ENCODE measurements at regions not wholly inside any gene's neighbourhood (a gene's known extent, or its start where the extent isn't known, plus 50 kb on each side); places are given as distances from the start of the nearest gene placed in this dataset.
"Not testable (repeated sequence)": the region's sequence is repeated elsewhere in the genome, so short reads cannot be mapped to it uniquely, and the experiment has no call there.

- H3K36me3 ChIP-seq: no peaks in the 10 kb centered on the region
- H3K27me3 ChIP-seq: no peaks in the 10 kb centered on the region
- peaks cover 0 to 5% (median 0%) of the 10 kb centered on the region in 3 donors for H3K4me1 ChIP-seq
- no peak for ATAC-seq
- no peak overlapping the region for H3K4me3 ChIP-seq
- no peak for TF ChIP-seq CTCF (IDR thresholded peaks at IDR 0.05)
- no peak for TF ChIP-seq EP300 (IDR thresholded peaks at IDR 0.05)
- TF ChIP-seq POLR2AphosphoS5 (IDR thresholded peaks at IDR 0.05): no peak
- TF ChIP-seq POLR2A (IDR thresholded peaks at IDR 0.05): no peak
- no peaks in the 10 kb centered on the region for H3K9me3 ChIP-seq
- WGBS, 2 donors (ENCODE audit: low coverage in 1 of 2): 88 to 100% methylated on average over 3 to 9 of the region's 15 CpGs
- no peak overlapping the region for H3K27ac ChIP-seq
These were observed 63.3 kb downstream of the TMEM235 start for GRCh38 chr17:78294776-78295175.

GRCh38 chr17:78294356-78294755 is 62.9 kb downstream of the TMEM235 start:
- Histone ChIP-seq H3K9me3 (no peaks in the 10 kb centered on the region), H3K36me3 (no peaks in the 10 kb centered on the region), H3K27ac (no peak overlapping the region), H3K4me3 (no peak overlapping the region), H3K4me1 (peaks cover 0 to 9% (median 0%) of the 10 kb centered on the region in 3 donors), H3K27me3 (no peaks in the 10 kb centered on the region)
- ATAC-seq: no peak
- WGBS, 2 donors (ENCODE audit: low coverage in 1 of 2): 81% methylated on average over 3 of the region's 9 CpGs; no CpG with 5 or more reads in 1 of the 2 donors
- no peak for TF ChIP-seq POLR2AphosphoS5 (IDR thresholded peaks at IDR 0.05)
- TF ChIP-seq CTCF (IDR thresholded peaks at IDR 0.05): no peak
- TF ChIP-seq EP300 (IDR thresholded peaks at IDR 0.05): no peak
- TF ChIP-seq POLR2A (IDR thresholded peaks at IDR 0.05): no peak

DNA sequence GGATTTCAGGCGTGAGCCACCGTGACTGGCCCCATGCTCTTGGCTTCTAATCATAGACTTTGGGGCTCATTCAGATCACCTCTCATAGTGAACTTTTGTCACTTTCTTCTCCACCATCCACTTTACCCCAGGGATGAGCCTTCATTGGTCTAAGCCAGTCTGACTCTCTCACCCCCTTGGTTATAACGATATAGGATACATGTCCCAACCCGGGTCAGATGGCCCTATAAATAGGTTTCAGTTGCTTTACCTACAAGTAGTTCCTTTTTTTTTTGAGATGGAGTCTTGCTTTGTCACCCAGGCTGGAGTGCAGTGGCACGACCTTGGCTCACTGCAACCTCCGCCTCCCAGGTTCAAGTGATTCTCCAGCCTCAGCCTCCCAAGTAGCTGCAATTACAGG is 61.7 kb downstream of the TMEM235 start:
- not testable (repeated sequence) for H3K9me3 ChIP-seq, H3K27ac ChIP-seq, H3K27me3 ChIP-seq, H3K4me1 ChIP-seq, H3K36me3 ChIP-seq, ATAC-seq, H3K4me3 ChIP-seq
- WGBS, 2 donors (ENCODE audit: low coverage in 1 of 2): 77 to 84% methylated on average over 4 to 6 of the region's 6 CpGs

DNA sequence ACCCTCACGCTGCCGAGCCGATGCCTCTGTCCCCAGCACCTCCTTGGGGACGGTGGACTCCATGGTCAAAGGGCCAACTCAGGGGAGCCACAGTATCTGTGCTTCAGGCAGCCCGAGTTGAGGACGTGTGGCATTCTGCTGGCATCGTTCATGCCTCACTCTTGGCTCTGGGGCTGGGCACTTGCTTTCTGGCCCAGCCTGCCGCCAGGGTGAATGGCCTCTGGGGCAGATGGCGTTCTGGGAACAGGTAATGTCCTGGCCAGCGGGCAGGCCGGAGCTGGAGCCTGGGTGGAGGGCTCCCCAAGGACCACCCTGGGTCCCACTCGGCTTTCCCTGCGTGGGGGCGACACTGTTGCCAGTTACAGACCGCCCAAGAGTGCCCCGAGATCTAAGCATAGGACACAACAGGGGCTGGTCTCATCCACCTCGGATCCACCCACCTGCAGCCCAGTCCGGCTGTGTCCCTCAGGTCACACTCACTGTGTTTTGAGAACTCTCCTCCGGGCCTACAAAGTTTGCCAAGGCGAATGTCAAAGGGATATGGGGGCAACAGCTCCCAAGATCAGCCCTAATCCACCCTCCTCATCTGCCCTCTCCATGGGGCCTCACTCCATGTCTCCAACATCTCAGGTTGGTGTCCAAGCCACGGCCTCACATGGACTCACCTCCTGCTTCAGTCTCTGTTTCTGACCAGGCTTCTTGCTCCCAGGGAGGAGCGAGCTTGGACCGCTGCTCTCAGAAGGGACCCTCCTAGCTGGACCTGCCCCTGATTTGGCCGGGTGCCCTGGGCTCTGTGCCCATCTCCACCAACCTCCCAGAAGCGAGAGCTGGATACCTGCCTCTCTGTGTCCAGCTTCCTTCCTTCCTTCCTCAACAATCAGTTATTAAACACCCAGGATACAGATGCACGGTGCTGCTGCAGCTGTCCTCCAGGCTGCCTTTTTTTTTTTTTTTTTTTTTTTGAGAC is 60.8 kb downstream of the TMEM235 start:
- Histone ChIP-seq H3K27me3 (no peaks in the 10 kb centered on the region), H3K27ac (no peak overlapping the region), H3K9me3 (no peaks in the 10 kb centered on the region), H3K36me3 (no peaks in the 10 kb centered on the region), H3K4me3 (no peak overlapping the region), H3K4me1 (peaks cover 0 to 9% (median 0%) of the 10 kb centered on the region in 3 donors)
- WGBS, 2 donors (ENCODE audit: low coverage in 1 of 2): 37 to 77% methylated on average over 3 to 7 of the region's 26 CpGs
- TF ChIP-seq POLR2A (IDR thresholded peaks at IDR 0.05) (no peak), CTCF (IDR thresholded peaks at IDR 0.05) (no peak), EP300 (IDR thresholded peaks at IDR 0.05) (no peak), POLR2AphosphoS5 (IDR thresholded peaks at IDR 0.05) (no peak)
- no peak for ATAC-seq

DNA sequence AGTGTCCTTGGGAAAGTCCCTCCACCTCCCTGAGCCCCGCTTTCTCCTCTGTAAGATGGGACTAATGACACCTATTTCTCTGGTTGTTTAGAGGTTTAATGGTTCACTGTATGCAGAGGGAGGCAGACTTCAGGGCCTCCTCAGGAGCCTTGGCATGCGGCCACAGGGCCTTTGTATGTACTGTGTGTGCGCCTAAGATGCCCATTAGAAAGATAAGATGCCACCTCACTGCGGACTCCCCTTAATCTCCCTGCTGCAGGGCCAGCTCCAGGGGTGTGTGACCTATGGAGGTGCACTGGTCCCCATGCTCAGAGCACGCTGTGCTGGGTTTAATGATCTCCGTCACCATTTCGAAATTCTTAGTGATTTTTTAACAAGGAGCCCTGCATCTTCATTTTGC is 59.3 kb downstream of the TMEM235 start:
- TF ChIP-seq CTCF (IDR thresholded peaks at IDR 0.05) (no peak), POLR2AphosphoS5 (IDR thresholded peaks at IDR 0.05) (no peak), EP300 (IDR thresholded peaks at IDR 0.05) (no peak), POLR2A (IDR thresholded peaks at IDR 0.05) (no peak)
- H3K27me3 ChIP-seq: no peaks in the 10 kb centered on the region
- H3K27ac ChIP-seq: no peak overlapping the region
- no peaks in the 10 kb centered on the region for H3K9me3 ChIP-seq
- peaks cover 0 to 9% (median 0%) of the 10 kb centered on the region in 3 donors for H3K4me1 ChIP-seq
- ATAC-seq: no peak
- H3K36me3 ChIP-seq: no peaks in the 10 kb centered on the region
- H3K4me3 ChIP-seq: no peak overlapping the region
- 80 to 91% methylated on average over 1 to 4 of the region's 7 CpGs for WGBS, 2 donors (ENCODE audit: low coverage in 1 of 2)
